GM21619 (cell line): ENCODE measurements at regions not wholly inside any gene's neighbourhood (a gene's known extent, or its start where the extent isn't known, plus 50 kb on each side); places are given as distances from the start of the nearest gene placed in this dataset.
"Not testable (repeated sequence)": the region's sequence is repeated elsewhere in the genome, so short reads cannot be mapped to it uniquely, and the experiment has no call there.

Source experiments
- ATAC-seq: cut with Tn5 transposase; IDR thresholded peaks from one replicate; pipeline ENCODE4 v1.9.1; 2021; ENCODE audit not compliant: unreplicated experiment

DNA sequence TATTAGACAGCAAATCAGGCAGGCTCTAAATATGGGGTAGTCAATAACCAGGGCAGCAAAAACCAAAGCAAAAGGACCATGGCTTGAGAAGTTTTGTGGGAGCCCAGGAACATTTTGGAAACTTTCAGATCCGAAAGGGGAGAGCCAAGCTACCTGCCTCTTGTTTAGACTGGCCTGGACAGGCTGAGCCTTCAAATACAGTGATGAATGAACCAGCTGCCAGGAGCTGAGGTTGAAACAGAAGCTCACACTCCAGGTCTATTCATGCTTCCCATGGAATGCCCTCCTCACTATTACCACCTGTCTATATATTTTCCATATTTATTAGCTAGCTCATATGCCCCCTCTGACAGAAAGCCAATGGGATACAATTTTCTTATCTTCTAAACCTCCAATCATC is 150.8 kb upstream of the SLC44A1 start:
- no peak for ATAC-seq

DNA sequence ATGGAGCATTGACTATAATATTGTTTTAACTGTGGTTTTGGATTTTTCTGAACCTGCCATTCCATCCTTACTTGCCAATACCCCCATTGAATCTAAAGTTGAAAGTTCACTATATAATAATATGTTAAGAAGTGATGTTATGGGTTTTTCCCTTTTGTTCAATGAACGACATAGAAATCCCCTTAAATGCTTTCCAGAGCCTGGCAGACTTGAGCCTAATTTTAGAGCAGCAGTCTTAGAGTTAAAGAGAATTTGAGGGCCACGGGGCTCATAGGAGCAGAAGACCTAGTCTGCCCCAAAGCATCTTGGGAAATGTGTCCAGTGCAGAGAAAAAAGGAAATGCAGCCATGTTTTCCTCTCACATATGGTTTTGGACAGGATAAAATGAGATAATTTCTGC is 146.1 kb upstream of the SLC44A1 start:
- no peak for ATAC-seq

DNA sequence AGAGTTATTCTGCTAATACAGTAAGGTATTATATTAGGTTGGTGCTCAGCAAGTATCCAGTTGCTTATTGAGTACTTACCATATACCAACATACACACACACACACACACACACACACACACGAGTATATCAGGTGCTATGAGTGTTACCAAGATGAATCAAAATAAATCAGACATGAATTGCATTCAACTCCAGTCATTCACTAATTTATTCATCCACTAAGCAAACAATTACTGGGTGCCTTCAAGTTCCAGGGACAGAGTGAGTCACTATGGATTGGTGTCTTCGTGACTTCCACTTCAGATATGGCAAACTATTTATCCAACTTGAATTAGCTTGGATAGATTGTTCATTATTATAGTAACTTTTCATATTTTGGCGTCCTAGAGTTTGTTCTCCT is 140.7 kb upstream of the SLC44A1 start:
- ATAC-seq, result no peak

DNA sequence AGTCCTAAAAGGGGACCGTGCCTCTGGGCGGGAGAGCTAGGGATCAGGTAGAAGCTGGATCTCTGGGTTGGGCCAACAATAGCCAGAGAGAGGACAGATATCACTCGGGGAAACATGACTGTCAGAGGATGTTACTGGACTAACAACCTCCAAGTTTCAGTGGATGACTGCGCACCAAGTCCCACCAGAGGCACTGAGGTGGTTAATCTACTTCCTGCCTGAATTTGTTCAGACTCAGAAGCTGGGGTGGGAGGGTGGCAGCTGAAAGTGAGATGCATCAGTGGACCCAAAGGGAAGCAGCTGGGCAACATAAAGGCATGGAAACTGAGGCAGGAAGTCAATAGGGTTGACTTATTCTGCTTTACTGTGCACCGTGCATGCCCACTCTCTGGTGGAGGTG is 130.1 kb upstream of the SLC44A1 start:
- no peak for ATAC-seq

DNA sequence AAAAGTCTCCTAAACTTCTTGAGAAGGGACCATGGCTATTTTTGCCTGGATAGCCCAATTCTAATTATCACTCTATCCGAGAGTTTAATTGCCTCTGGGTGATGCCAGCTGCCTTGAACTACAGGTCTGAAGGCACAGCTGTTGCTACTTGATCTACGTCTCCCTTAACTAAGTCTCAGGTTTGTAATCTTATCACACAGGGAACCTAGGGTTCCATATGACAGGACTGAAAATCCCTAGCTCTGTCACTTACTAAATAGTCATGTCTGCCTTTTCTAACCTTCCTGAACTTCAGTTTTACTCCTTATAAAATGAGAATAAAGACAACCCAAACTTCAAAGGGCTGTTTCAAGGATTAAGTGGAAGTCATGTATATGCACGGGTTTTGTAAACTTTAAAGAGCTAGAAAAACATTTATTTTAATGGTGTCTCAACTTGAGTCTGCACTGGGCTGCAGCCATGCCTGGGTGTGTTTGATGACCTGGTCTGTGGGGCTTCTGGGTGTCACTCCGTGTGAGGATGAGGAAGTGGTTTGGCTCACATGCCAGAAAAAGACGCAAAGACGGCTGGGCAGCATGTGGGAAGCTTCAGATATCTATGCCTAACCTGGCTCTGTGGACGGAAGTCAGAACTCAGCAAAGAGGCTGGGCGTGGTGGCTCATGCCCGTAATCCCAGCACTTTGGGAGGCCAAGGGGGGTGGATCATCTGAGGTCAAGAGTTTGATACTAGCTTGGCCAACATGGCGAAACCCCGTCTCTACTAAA is 129.3 kb upstream of the SLC44A1 start:
- peak; percentile 61 for ATAC-seq

DNA sequence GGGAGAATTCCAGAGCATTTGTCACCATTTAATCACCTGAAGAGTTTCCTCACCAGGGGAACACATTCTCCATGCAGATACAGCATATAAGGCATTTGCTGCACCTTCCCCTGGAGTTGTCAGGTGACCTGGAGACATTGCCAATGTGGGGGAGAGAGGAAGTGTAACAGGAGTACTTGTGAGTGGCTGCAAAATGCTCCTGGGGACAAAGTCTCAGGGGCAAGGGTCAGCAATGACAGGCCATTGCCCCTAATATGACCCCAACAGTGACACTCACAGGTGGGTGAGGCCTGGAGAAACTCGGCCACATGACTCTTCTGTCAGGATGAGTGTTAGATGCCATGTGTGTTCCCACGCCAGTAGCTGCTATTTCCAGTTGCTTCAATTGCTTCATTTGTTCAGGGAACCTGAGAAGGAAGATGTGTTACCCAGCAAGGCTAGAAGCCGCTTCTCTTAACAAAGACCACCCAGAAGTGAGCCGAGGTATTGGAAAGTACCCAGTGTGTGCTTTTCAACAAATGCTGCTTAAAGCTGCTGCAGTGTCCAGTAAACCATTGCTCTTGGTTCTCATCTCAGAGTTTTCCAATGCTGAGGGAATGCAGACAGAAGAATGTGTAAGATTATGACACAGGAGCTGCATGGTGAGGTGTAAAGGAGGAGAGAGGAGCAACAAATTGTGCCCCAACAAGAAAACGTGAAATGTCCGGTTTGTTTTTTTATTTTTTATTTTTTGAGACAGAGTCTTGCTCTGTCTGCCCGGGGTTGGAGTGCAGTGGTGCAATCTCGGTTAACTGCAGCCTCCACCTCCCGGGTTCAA is 128.2 kb upstream of the SLC44A1 start:
- ATAC-seq, result no peak

DNA sequence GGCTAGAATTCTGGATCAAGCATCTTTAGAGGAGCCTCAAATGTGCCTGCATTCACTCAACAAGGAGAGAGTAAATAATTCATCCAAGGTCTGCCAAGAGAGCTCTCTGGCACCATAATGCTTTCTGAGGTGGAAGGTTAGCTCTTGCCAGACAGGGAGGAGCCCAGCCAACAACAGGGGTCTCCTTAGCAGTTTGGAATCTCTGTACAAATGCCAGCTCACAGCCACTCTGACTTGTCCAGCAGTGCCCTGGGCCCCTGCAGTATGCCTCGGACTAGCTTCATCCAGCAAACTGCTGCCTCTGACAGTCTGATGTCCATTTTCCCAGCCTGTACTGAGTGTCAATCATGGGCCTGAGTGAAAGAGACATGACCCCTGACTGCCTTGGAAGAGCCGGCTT is 127.2 kb upstream of the SLC44A1 start:
- no peak for ATAC-seq

DNA sequence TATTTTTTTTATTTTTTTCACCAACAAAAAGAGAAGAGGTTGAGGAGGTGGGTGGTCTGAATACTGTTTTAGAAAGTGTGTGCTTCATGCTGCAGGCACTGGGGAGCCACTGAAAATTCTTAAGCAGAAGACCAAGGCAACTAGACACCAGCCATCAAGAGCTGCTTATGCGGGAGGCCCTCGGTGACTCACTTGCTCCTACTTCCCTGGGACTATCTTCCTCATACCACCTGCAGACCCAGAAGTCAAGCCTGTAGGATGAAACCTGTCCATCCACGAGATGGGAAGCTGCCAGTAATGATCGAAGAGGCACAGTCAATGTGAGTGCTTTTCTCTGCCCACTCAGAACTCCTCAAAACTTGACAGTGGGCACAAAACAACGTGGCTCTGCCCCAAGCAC is 125.8 kb upstream of the SLC44A1 start:
- ATAC-seq, result no peak

DNA sequence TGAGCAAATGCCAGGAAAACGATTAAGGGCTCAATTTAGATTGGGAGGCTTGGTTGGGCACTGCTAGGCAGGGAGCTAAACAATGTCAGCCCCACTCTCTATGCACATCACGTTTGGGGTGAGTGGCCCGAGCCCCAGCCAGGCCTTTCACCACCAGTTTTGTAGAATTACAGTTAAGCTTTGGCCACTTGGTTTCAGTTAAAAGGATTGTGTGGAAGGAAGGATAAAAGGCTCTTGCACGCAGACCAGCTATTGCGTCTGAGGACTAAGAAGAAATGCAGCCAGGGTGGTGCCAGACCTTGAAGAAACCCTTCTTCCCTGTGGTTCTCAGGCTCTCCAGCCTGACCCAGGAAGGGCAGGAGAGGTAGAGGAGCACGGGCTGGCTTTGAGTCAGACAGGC is 125.3 kb upstream of the SLC44A1 start:
- no peak for ATAC-seq

DNA sequence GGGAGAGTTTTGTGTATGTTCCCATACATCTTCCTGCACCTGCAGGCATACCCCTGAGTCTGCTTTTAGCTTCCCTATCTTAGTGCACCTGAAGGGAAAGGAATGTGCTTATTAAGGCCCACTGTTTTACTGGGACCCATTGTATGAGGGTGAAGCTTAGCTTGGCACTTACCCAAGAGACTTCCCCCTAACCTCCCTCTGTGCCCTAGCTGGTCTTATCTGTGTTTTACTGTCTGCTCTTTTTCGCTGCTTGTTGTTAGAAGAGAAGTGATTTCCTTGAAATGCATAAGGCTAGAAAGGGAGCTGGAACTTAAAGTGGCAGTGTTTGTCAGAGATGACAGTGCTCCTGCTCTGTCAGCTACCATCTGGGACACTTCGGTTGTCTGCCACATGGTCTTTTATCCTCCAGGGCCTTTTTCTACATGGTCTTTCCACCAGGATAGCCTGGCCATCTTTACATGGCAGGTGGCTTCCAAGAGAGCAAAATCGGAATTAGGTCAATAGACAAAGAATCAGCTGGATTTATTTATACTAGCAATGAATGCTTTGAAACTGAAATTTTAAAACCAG is 122.5 kb upstream of the SLC44A1 start:
- no peak for ATAC-seq

DNA sequence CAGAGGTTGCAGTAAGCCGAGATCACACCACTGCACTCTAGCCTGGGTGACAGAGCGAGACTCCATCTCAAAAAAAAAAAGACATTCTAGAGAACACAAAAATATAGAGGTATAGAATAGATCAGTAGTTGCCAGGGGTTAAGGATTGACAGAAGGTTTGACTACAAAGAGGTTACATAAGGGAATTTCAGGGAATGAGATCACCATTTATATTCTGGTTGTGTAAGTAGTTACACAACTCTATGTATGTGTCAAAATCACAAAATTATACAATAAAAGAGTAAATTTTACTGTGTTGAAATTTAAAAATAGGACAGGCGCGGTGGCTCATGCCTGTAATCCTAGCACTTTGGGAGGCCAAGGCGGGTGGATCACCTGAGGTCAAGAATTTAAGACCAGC is 119.9 kb upstream of the SLC44A1 start:
- ATAC-seq, result not testable (repeated sequence)

DNA sequence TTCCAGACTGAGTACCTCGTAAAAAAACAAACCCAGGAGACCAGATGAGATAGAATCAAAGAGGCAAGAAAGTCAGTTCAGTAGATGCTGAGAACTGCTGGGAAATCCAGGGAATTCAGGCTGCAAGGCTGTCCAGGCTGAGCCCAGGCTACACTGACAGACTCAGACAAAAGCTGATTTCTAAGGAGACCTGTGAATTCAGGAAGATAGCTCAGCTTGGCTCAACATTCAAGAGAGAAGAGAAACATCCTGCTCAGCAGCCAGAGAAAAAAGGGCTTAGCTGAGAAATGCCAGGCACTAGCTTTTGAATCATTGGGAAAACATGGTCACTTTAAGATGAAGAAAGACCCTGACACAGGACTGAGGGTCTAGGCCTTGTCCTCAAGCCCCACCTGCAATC is 118.2 kb upstream of the SLC44A1 start:
- ATAC-seq, result no peak

DNA sequence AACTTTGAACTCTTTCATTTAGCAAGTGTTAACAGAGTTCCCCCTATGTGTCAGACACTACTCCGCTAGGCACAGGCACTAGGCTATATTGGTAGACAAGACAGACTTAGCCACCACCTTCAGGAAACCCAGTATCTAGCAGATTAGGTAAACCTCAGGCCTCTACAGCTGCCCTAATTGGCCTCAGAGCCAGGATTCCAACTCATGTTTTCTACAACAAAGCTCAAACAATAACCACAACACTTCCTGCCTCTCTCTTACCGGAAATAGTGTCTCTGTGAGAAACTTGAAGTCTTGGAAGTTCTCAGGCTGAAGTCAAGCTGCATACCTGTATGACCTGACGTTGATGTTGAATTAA is 116.6 kb upstream of the SLC44A1 start:
- peak; percentile 100 for ATAC-seq

DNA sequence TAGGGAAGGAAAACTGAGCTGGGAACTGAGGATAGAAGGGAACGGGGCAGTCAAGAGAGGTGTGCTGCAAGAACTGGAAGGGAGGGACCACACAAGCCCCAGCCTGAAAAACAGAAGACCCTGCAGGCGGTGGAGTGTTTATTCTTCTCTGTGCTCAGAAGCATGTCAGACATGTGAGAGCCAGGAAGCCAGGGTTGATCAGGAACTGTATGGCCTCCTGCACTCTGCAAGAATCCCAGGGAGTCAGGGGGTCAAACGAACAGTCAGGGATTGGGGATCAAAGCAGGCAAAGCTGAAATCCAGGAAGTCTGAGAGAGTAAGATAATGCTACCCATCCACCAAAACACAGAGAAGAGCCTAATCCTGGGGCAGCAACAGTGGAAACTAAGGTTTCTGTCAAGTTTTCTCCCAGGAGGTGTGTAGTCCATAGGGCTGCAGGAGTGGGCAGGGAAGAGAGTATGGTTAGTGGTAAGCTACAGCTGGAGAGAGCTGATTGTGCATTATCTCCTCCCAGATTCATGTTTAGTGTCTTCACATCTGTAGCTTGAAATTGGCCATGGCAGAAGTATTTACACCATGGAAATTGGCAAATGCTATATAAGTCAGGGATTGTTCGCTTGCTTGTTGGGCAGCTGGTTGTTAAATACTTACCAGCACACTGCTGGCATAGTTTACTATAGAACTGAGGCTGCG is 115.4 kb upstream of the SLC44A1 start:
- no peak for ATAC-seq

DNA sequence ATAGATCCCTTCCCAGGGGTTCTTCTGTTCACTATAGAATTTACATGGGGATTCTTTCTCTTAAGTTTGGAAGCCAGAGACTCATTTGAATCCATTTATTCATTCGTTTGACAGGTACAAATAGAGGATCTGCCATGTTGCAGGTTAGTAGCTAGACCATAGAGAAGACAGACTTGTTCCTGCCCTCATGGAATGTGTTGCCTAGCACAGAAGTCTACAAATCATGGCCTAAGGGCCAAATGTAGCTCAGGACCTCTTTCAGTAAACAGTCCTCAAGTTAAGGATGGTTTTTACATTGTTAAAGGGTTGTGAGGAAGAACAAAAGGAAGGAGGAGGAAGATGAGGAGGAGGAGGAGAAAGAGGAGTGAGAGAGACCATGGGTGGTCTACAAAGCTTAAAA is 114.7 kb upstream of the SLC44A1 start:
- no peak for ATAC-seq

DNA sequence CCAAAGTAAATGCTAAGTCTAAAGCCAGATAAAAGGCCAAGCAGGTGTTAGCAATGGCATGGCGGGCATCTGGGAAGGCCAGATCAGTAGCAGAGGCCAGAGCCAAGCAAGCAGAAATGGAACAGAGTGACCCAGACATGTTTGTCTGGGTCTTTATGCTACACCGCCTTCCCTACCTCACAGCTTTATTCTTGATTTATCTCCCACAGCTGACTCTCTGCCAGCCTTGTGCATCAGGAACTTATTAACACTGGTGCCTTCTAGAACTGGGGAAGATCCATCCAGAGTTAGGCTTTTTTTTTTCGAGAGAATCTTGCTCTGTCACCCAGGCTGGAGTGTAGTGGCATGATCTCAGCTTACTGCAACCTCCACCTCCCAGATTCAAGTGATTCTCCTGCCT is 112.5 kb upstream of the SLC44A1 start:
- ATAC-seq, result no peak

DNA sequence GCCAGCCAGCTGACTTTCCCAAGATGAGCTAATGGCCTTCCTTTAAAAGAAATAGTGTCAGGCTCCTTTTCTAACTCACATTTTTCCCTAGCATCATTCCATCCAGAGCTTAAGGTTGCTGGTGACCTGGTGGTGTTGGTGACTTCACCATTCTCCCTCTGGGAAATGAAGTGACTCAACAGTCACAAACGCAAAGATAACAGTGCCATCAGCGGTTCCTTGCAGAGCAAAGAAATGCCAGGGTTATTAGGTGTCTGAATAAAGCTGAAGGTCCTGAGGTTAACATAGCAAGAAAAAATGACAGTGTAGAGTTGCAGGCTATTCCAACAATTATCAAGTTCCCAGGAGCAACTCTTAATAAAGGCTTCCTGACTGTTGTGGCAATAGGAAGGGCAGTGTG is 111.8 kb upstream of the SLC44A1 start:
- ATAC-seq, result no peak

DNA sequence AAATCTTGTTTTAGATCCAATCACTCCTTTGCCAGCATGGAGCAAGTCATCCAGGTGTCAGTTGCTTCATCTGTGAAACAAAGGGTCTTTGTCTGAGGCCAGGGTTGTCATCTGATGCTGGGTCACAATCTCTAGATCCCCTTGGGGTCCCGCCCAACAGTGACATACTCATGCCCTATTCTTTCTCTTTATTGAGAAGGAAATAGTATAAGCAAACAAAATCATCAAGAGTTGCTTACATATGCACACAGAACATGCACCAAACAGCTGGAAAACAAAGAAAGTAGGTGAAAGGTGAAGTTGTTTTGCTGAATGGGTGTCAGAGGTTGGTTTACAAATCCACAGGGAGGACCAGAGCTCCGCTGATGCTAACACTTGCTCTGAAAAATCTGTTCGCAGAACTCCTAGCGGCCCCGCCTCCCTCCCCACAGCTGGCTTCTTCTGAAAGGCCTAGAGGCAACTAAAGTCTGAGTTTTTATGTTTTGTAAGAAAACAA is 106.1 kb upstream of the SLC44A1 start:
- no peak for ATAC-seq

DNA sequence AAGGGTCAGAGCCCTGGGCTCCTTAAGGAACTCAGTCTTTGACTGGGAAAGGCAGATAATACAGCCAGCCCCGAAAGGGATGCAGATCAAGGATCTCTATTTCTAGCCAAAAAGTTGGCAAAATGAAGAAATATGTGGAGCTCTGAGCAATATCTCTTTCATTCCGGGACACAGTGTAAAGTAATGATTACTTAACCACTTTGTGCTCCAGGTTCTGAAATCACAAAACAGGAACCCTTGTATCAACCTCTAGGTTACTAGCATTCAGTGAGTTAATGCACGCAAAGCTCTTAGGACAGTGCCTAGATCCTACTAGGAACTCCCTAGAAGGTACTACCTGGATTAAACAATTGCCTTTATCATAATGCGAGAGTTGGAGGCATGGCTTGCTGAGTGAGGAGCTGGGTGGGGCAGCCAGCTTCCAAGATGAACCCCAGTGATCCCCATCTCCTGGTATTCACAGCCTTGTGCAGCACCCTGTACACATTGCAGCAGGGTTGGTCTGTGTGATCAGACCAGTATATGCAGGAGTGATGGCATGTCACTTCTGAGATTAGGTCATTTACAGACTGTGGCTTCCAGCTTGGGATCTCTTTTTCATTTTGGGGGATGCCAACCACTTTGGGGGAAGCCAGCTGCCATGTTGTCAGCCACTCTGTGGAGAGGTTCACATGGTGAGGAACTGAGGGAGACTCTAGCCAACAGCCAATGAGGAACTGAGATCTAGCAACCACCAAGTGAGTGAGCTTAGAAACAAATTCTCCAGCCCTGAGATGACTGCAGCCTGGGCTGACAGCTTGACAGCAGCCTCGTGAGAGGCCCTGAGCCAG is 103.1 kb upstream of the SLC44A1 start:
- peak; percentile 88 for ATAC-seq

DNA sequence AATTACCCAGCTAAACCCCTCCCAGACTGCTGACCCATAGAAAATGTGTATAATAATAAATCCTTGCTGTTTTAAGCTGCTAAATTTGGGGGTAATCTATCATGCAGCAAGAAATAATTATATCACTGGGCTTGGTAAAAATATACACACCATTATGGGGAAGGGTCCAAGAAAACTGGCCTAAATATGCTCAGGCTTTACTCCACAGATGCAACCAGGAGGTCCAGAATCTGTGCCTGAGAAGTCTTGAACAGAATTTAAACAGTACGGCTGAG is 102.5 kb upstream of the SLC44A1 start:
- ATAC-seq, result no peak
